ENCODE measurements at regions not wholly inside any gene's neighbourhood (a gene's known extent, or its start where the extent isn't known, plus 50 kb on each side); places are given as distances from the start of the nearest gene placed in this dataset.

- TF ChIP-seq POLR2AphosphoS5 (IDR thresholded peaks at IDR 0.05; ENCODE audit: low read depth, low read length) (no peak), FOXP2 (optimal IDR thresholded peaks at IDR 0.05; ENCODE audit: borderline replicate concordance, extremely low read depth, extremely low read length, insufficient read depth) (no peak)
These were observed 273.4 kb upstream of the GRIA3 start for GRCh38 chrX:122910697-122911096.

GRCh38 chrX:122913134-122913533, 270.9 kb upstream of the GRIA3 start:
- TF ChIP-seq TAF1 (IDR thresholded peaks at IDR 0.05; ENCODE audit: borderline replicate concordance, insufficient read depth, low read length): no peak
- TF ChIP-seq FOXP2 (optimal IDR thresholded peaks at IDR 0.05; ENCODE audit: borderline replicate concordance, extremely low read depth, extremely low read length, insufficient read depth): no peak
- TF ChIP-seq REST (IDR thresholded peaks at IDR 0.05; ENCODE audit: insufficient read depth in 1 of 2, low read depth in 2 of 2, low read length in 2 of 2): no peak
- no peak for TF ChIP-seq SIN3A (IDR thresholded peaks at IDR 0.05; ENCODE audit: borderline replicate concordance, insufficient read depth, low read length)
- TF ChIP-seq POLR2AphosphoS5 (IDR thresholded peaks at IDR 0.05; ENCODE audit: low read depth, low read length): no peak

GRCh38 chrX:122913764-122914163, 270.3 kb upstream of the GRIA3 start:
- TF ChIP-seq POLR2AphosphoS5 (IDR thresholded peaks at IDR 0.05; ENCODE audit: low read depth, low read length): no peak
- TF ChIP-seq REST (IDR thresholded peaks at IDR 0.05; ENCODE audit: insufficient read depth in 1 of 2, low read depth in 2 of 2, low read length in 2 of 2): no peak
- no peak for TF ChIP-seq TAF1 (IDR thresholded peaks at IDR 0.05; ENCODE audit: borderline replicate concordance, insufficient read depth, low read length)
- TF ChIP-seq SIN3A (IDR thresholded peaks at IDR 0.05; ENCODE audit: borderline replicate concordance, insufficient read depth, low read length): no peak
- TF ChIP-seq FOXP2 (optimal IDR thresholded peaks at IDR 0.05; ENCODE audit: borderline replicate concordance, extremely low read depth, extremely low read length, insufficient read depth): no peak

- no peak for TF ChIP-seq REST (IDR thresholded peaks at IDR 0.05; ENCODE audit: insufficient read depth in 1 of 2, low read depth in 2 of 2, low read length in 2 of 2)
- TF ChIP-seq TAF1 (IDR thresholded peaks at IDR 0.05; ENCODE audit: borderline replicate concordance, insufficient read depth, low read length): no peak
- no peak for TF ChIP-seq SIN3A (IDR thresholded peaks at IDR 0.05; ENCODE audit: borderline replicate concordance, insufficient read depth, low read length)
- no peak for TF ChIP-seq FOXP2 (optimal IDR thresholded peaks at IDR 0.05; ENCODE audit: borderline replicate concordance, extremely low read depth, extremely low read length, insufficient read depth)
- TF ChIP-seq POLR2AphosphoS5 (IDR thresholded peaks at IDR 0.05; ENCODE audit: low read depth, low read length): no peak
These were observed 269.8 kb upstream of the GRIA3 start for GRCh38 chrX:122914256-122914655.

- TF ChIP-seq REST (IDR thresholded peaks at IDR 0.05; ENCODE audit: insufficient read depth in 1 of 2, low read depth in 2 of 2, low read length in 2 of 2) (no peak), FOXP2 (optimal IDR thresholded peaks at IDR 0.05; ENCODE audit: borderline replicate concordance, extremely low read depth, extremely low read length, insufficient read depth) (no peak), POLR2AphosphoS5 (IDR thresholded peaks at IDR 0.05; ENCODE audit: low read depth, low read length) (no peak), TAF1 (IDR thresholded peaks at IDR 0.05; ENCODE audit: borderline replicate concordance, insufficient read depth, low read length) (no peak)
These were observed 249.9 kb upstream of the GRIA3 start for GRCh38 chrX:122934131-122934530.

All from PFSK-1 (cell line).